ENCODE measurements at regions not wholly inside any gene's neighbourhood (a gene's known extent, or its start where the extent isn't known, plus 50 kb on each side); places are given as distances from the start of the nearest gene placed in this dataset.

GRCh38 chr15:39149636-39150150 lies 431.2 kb upstream of the THBS1 start:
- no peaks in the 10 kb centered on the region for H3K36me3 ChIP-seq
- H3K27ac ChIP-seq, result no peak overlapping the region
- TF ChIP-seq CTCF (IDR thresholded peaks at IDR 0.05), result no peak
- H3K4me1 ChIP-seq (ENCODE audit: control insufficient read depth in 1 of 2, low read depth in 2 of 2), result no peaks in the 10 kb centered on the region
- DNase-seq (ENCODE audit: low spot score) (no peak), ATAC-seq (ENCODE audit: insufficient number of reproducible peaks, low FRiP score, low read depth) (no peak)
- no peak overlapping the region for H3K4me3 ChIP-seq
- no peaks in the 10 kb centered on the region for H3K9me3 ChIP-seq
- H3K27me3 ChIP-seq (replicated peaks; ENCODE audit: insufficient read depth), result no peaks in the 10 kb centered on the region

- TF ChIP-seq CTCF (IDR thresholded peaks at IDR 0.05), result no peak
- Histone ChIP-seq H3K9me3 (no peaks in the 10 kb centered on the region), H3K4me3 (no peak overlapping the region), H3K27me3 (replicated peaks; ENCODE audit: insufficient read depth) (no peaks in the 10 kb centered on the region), H3K27ac (no peak overlapping the region), H3K36me3 (no peaks in the 10 kb centered on the region), H3K4me1 (ENCODE audit: control insufficient read depth in 1 of 2, low read depth in 2 of 2) (peaks cover 0 to 4% of the 10 kb centered on the region in 2 donors)
- ATAC-seq (ENCODE audit: insufficient number of reproducible peaks, low FRiP score, low read depth) (no peak), DNase-seq (ENCODE audit: low spot score) (no peak)
Measured at GRCh38 chr15:39151545-39151944, 429.3 kb upstream of the THBS1 start.

GRCh38 chr15:39153058-39153714 lies 427.7 kb upstream of the THBS1 start:
- Histone ChIP-seq H3K4me1 (ENCODE audit: control insufficient read depth in 1 of 2, low read depth in 2 of 2) (peaks cover 0 to 4% of the 10 kb centered on the region in 2 donors), H3K4me3 (no peak overlapping the region), H3K36me3 (no peaks in the 10 kb centered on the region), H3K27ac (no peak overlapping the region), H3K9me3 (no peaks in the 10 kb centered on the region), H3K27me3 (replicated peaks; ENCODE audit: insufficient read depth) (no peaks in the 10 kb centered on the region)
- no peak for TF ChIP-seq CTCF (IDR thresholded peaks at IDR 0.05)
- DNase-seq (ENCODE audit: low spot score) (no peak), ATAC-seq (ENCODE audit: insufficient number of reproducible peaks, low FRiP score, low read depth) (no peak)

- H3K36me3 ChIP-seq, result no peaks in the 10 kb centered on the region
- no peak overlapping the region for H3K4me3 ChIP-seq
- TF ChIP-seq CTCF (IDR thresholded peaks at IDR 0.05), result no peak
- DNase-seq (ENCODE audit: low spot score) (no peak), ATAC-seq (ENCODE audit: insufficient number of reproducible peaks, low FRiP score, low read depth) (no peak)
- no peak overlapping the region for H3K27ac ChIP-seq
- no peaks in the 10 kb centered on the region for H3K27me3 ChIP-seq (replicated peaks; ENCODE audit: insufficient read depth)
- H3K4me1 ChIP-seq (ENCODE audit: control insufficient read depth in 1 of 2, low read depth in 2 of 2), result peaks cover 0 to 4% of the 10 kb centered on the region in 2 donors
- no peaks in the 10 kb centered on the region for H3K9me3 ChIP-seq
Measured at GRCh38 chr15:39153716-39154115, 427.2 kb upstream of the THBS1 start.

- no peaks in the 10 kb centered on the region for H3K9me3 ChIP-seq
- H3K4me1 ChIP-seq (ENCODE audit: control insufficient read depth in 1 of 2, low read depth in 2 of 2), result peaks cover 0 to 4% of the 10 kb centered on the region in 2 donors
- DNase-seq (ENCODE audit: low spot score) (no peak), ATAC-seq (ENCODE audit: insufficient number of reproducible peaks, low FRiP score, low read depth) (no peak)
- no peaks in the 10 kb centered on the region for H3K27me3 ChIP-seq (replicated peaks; ENCODE audit: insufficient read depth)
- no peak for TF ChIP-seq CTCF (IDR thresholded peaks at IDR 0.05)
- H3K27ac ChIP-seq, result no peak overlapping the region
- H3K4me3 ChIP-seq, result no peak overlapping the region
- no peaks in the 10 kb centered on the region for H3K36me3 ChIP-seq
Measured at GRCh38 chr15:39154227-39154638, 426.6 kb upstream of the THBS1 start.

Data from thoracic aorta (tissue), 2 donors.